ENCODE measurements at regions not wholly inside any gene's neighbourhood (a gene's known extent, or its start where the extent isn't known, plus 50 kb on each side); places are given as distances from the start of the nearest gene placed in this dataset.

DNA sequence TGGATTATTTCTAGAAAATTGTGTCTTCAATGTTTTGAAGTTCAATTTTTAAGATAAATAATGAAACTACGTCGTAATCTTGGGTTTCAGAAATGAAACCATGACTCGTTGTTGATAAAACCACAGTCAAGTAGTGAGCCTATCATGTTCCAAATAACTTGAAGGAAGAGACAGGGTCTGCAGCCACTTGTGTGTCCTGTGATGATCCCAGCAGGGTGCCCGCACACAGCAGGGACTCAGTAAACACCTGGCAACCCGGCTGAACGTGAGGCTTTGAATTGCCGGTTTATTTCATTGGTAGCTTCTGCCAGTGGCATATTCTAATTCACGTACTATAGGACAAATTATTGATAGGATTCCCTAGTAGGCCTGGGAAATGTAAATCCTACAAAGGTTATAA, 679.6 kb downstream of the IRX1 start:
- Mint-ChIP-seq H3K4me3 (no peak overlapping the region), H3K27ac (no peak overlapping the region), H3K36me3 (ENCODE audit: insufficient read depth in 1 of 3, low read depth in 3 of 3) (peaks cover 4 to 16% (median 6%) of the 10 kb centered on the region in 3 experiments), H3K4me1 (peaks cover 7 to 8% of the 10 kb centered on the region in 2 experiments), H3K27me3 (ENCODE audit: low read depth) (no peaks in the 10 kb centered on the region), H3K9me3 (peaks cover 14 to 18% of the 10 kb centered on the region in 2 experiments)
- Histone ChIP-seq H4K5ac (ENCODE audit: insufficient read length, low read depth, low read length) (no peak overlapping the region), H3K79me2 (ENCODE audit: insufficient read depth, low read length) (no peaks in the 10 kb centered on the region), H3K23me2 (ENCODE audit: insufficient read length, low read depth, low read length, poor library complexity, severe bottlenecking) (no peaks in the 10 kb centered on the region), H3K4me2 (ENCODE audit: insufficient read depth, insufficient read length, low read length) (no peak overlapping the region), H3K4me1 (ENCODE audit: insufficient read depth, low read length) (no peaks in the 10 kb centered on the region; the same call in 1 of the 2 replicates), H3K23ac (ENCODE audit: insufficient read length, low read depth, low read length) (no peak overlapping the region), H3K27me3 (ENCODE audit: insufficient read depth, low read length) (no peaks in the 10 kb centered on the region), H2BK5ac (ENCODE audit: insufficient read length, low read length) (no peak overlapping the region), H3K9me3 (ENCODE audit: control insufficient read depth, low read depth, low read length) (peaks cover 10% of the 10 kb centered on the region), H4K20me1 (ENCODE audit: control insufficient read depth, insufficient read depth, insufficient read length) (no peaks in the 10 kb centered on the region), H2BK20ac (ENCODE audit: low read depth, low read length, poor library complexity, severe bottlenecking) (no peak overlapping the region), H3T11ph (ENCODE audit: low read length) (no peak overlapping the region), H2BK12ac (ENCODE audit: insufficient read length, low read depth, low read length) (no peak overlapping the region), H3K18ac (ENCODE audit: insufficient read length, low read depth, low read length) (no peak overlapping the region), H2AFZ (ENCODE audit: low read length) (no peak overlapping the region), H3K14ac (ENCODE audit: insufficient read depth, low read length) (no peak overlapping the region), H2BK15ac (ENCODE audit: low read depth, low read length) (no peak overlapping the region), H3K79me1 (ENCODE audit: insufficient read depth, low read depth, low read length, poor library complexity, severe bottlenecking) (no peaks in the 10 kb centered on the region), H2AK5ac (ENCODE audit: insufficient read length, low read length) (no peak overlapping the region), H3K27ac (ENCODE audit: insufficient read length, low read depth, low read length) (no peak overlapping the region), H2BK120ac (ENCODE audit: low read depth, low read length, poor library complexity, severe bottlenecking) (no peak overlapping the region), H3K56ac (ENCODE audit: insufficient read length, low read depth, low read length) (no peak overlapping the region), H4K91ac (ENCODE audit: insufficient read length, low read depth, low read length) (no peak overlapping the region), H3K4ac (ENCODE audit: low read depth, low read length) (no peak overlapping the region), H3K9ac (ENCODE audit: extremely low read depth, insufficient read length, low read length) (no peak overlapping the region), H4K8ac (replicated peaks; ENCODE audit: insufficient read length, low read depth, low read length) (no peak overlapping the region)
- no CpG with 5 or more reads among the region's 8 CpGs for WGBS (ENCODE audit: extremely low coverage, insufficient read length, low lambda C conversion rate)
- TF ChIP-seq, protein P1, sequence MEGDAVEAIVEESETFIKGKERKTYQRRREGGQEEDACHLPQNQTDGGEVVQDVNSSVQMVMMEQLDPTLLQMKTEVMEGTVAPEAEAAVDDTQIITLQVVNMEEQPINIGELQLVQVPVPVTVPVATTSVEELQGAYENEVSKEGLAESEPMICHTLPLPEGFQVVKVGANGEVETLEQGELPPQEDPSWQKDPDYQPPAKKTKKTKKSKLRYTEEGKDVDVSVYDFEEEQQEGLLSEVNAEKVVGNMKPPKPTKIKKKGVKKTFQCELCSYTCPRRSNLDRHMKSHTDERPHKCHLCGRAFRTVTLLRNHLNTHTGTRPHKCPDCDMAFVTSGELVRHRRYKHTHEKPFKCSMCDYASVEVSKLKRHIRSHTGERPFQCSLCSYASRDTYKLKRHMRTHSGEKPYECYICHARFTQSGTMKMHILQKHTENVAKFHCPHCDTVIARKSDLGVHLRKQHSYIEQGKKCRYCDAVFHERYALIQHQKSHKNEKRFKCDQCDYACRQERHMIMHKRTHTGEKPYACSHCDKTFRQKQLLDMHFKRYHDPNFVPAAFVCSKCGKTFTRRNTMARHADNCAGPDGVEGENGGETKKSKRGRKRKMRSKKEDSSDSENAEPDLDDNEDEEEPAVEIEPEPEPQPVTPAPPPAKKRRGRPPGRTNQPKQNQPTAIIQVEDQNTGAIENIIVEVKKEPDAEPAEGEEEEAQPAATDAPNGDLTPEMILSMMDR (conservative IDR thresholded peaks at IDR 0.05) = no peak
- peak; percentile 33 for DNase-seq

Measured in H9 (cell line).